ENCODE measurements at regions not wholly inside any gene's neighbourhood (a gene's known extent, or its start where the extent isn't known, plus 50 kb on each side); places are given as distances from the start of the nearest gene placed in this dataset.

- H3K4me2 ChIP-seq (ENCODE audit: low read length) = peak overlapping the region; percentile 87; the same call in 1 of the 2 replicates
Measured at GRCh38 chr3:182683858-182684257, 109.4 kb upstream of the ATP11B start.

GRCh38 chr3:182686033-182686886 is 107.0 kb upstream of the ATP11B start:
- Histone ChIP-seq H4K20me1 (ENCODE audit: control insufficient read depth, insufficient read depth, low read depth, low read length) (no peaks in the 10 kb centered on the region), H3K4me3 (ENCODE audit: low read length) (no peak overlapping the region), H3K79me2 (ENCODE audit: control insufficient read depth, low read length) (no peaks in the 10 kb centered on the region), H3K4me2 (ENCODE audit: low read length) (no peak overlapping the region), H3K27ac (ENCODE audit: low read depth, low read length) (no peak overlapping the region), H3K9me3 (ENCODE audit: control insufficient read depth, insufficient read depth, low read length) (no peaks in the 10 kb centered on the region), H3K9me2 (replicated peaks; ENCODE audit: control insufficient read depth, low read length) (no peaks in the 10 kb centered on the region), H3F3A (ENCODE audit: control insufficient read depth, insufficient read depth) (peaks cover 4% of the 10 kb centered on the region; the same call in 1 of the 2 replicates), H3K36me3 (ENCODE audit: control insufficient read depth, low read length) (no peaks in the 10 kb centered on the region), H3K4me1 (ENCODE audit: control insufficient read depth, low read length) (peaks cover 15% of the 10 kb centered on the region), H3K27me3 (ENCODE audit: control insufficient read depth, low read length) (peaks cover 19% of the 10 kb centered on the region)
- TF ChIP-seq EZH2phosphoT487 (IDR thresholded peaks at IDR 0.05; ENCODE audit: borderline replicate concordance, low read length) = no peak
- TF ChIP-seq CTCF (IDR thresholded peaks at IDR 0.05; ENCODE audit: low read depth, low read length, poor library complexity, severe bottlenecking) = no peak

More at GRCh38 chr3:182683858-182684257, 109.4 kb upstream of the ATP11B start:
- peaks cover 16% of the 10 kb centered on the region for H3K27me3 ChIP-seq (ENCODE audit: control insufficient read depth, low read length)
- H3K4me3 ChIP-seq (ENCODE audit: low read length) = no peak overlapping the region
- H3K27ac ChIP-seq (ENCODE audit: low read depth, low read length) = no peak overlapping the region
- H3K79me2 ChIP-seq (ENCODE audit: control insufficient read depth, low read length) = no peaks in the 10 kb centered on the region
- no peaks in the 10 kb centered on the region for H4K20me1 ChIP-seq (ENCODE audit: control insufficient read depth, insufficient read depth, low read depth, low read length)
- no peaks in the 10 kb centered on the region for H3K9me2 ChIP-seq (replicated peaks; ENCODE audit: control insufficient read depth, low read length)
- peaks cover 4% of the 10 kb centered on the region; the same call in 1 of the 2 replicates for H3F3A ChIP-seq (ENCODE audit: control insufficient read depth, insufficient read depth)
- H3K36me3 ChIP-seq (ENCODE audit: control insufficient read depth, low read length) = no peaks in the 10 kb centered on the region
- peaks cover 15% of the 10 kb centered on the region for H3K4me1 ChIP-seq (ENCODE audit: control insufficient read depth, low read length)
- no peak for TF ChIP-seq CTCF (IDR thresholded peaks at IDR 0.05; ENCODE audit: low read depth, low read length, poor library complexity, severe bottlenecking)
- TF ChIP-seq EZH2phosphoT487 (IDR thresholded peaks at IDR 0.05; ENCODE audit: borderline replicate concordance, low read length) = no peak
- no peaks in the 10 kb centered on the region for H3K9me3 ChIP-seq (ENCODE audit: control insufficient read depth, insufficient read depth, low read length)

GRCh38 chr3:182690172-182690571 is 103.1 kb upstream of the ATP11B start:
- no peaks in the 10 kb centered on the region for H3K9me2 ChIP-seq (replicated peaks; ENCODE audit: control insufficient read depth, low read length)
- peaks cover 18% of the 10 kb centered on the region for H3K27me3 ChIP-seq (ENCODE audit: control insufficient read depth, low read length)
- H3K4me3 ChIP-seq (ENCODE audit: low read length) = no peak overlapping the region
- H3K4me2 ChIP-seq (ENCODE audit: low read length) = no peak overlapping the region
- no peak overlapping the region for H3K27ac ChIP-seq (ENCODE audit: low read depth, low read length)
- H4K20me1 ChIP-seq (ENCODE audit: control insufficient read depth, insufficient read depth, low read depth, low read length) = no peaks in the 10 kb centered on the region
- H3K4me1 ChIP-seq (ENCODE audit: control insufficient read depth, low read length) = no peaks in the 10 kb centered on the region
- H3K9me3 ChIP-seq (ENCODE audit: control insufficient read depth, insufficient read depth, low read length) = no peaks in the 10 kb centered on the region
- H3K36me3 ChIP-seq (ENCODE audit: control insufficient read depth, low read length) = no peaks in the 10 kb centered on the region
- H3F3A ChIP-seq (ENCODE audit: control insufficient read depth, insufficient read depth) = no peaks in the 10 kb centered on the region
- no peak for TF ChIP-seq EZH2phosphoT487 (IDR thresholded peaks at IDR 0.05; ENCODE audit: borderline replicate concordance, low read length)
- TF ChIP-seq CTCF (IDR thresholded peaks at IDR 0.05; ENCODE audit: low read depth, low read length, poor library complexity, severe bottlenecking) = no peak
- no peaks in the 10 kb centered on the region for H3K79me2 ChIP-seq (ENCODE audit: control insufficient read depth, low read length)
